ENCODE measurements at regions not wholly inside any gene's neighbourhood (a gene's known extent, or its start where the extent isn't known, plus 50 kb on each side); places are given as distances from the start of the nearest gene placed in this dataset.

DNA sequence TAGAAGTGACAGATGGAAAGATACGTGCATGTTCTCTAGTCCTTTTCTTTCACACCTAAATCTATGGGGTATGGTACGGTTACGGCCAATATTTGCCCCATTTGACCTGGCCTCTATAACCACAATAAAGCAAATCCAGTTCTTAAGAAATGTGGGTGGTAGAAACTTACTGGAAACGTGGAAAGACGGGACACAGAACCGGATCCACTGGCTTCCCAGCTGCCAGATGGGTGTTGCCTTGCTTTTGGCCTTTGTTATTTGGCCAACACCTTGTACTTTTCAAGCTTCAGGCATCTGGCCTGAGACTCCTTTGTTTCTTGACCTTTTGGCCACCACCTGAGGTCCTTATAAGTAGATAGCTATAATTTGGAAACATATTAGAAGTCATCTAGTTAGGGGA is 635.9 kb downstream of the SLC4A3 start:
- Histone ChIP-seq H3K9me3 (no peaks in the 10 kb centered on the region), H3K4me3 (no peak overlapping the region), H3K36me3 (replicated peaks) (no peaks in the 10 kb centered on the region), H3K4me1 (no peaks in the 10 kb centered on the region), H3K27me3 (ENCODE audit: low read depth) (no peaks in the 10 kb centered on the region)
- no peak for DNase-seq (ENCODE audit: low spot score in 2 of 2)
- in situ Hi-C loops (cut with MboI; ENCODE audit: low sequenced_read_pairs), result no loop called here

DNA sequence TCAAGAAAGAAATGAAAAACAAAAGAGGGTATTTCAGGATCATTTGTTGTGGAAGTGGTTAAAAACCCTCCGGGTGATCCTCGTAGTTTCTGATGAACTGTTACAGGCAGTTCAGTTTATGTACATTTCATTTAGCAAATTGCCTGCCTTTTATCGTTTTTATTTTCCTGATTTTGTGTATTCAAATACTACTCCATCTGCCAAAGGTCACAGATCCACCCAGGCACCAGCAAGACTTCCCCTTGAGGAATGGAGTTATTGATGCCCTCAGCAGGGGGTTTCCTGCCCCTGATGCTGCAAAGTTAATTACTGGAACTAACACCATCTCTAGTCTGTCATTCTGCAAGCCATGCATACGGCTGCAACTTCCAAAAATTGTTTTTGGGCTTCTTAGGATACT is 641.9 kb downstream of the SLC4A3 start:
- H3K36me3 ChIP-seq (replicated peaks), result no peaks in the 10 kb centered on the region
- DNase-seq (ENCODE audit: low spot score in 2 of 2), result no peak
- H3K4me3 ChIP-seq, result no peak overlapping the region
- H3K27me3 ChIP-seq (ENCODE audit: low read depth), result no peaks in the 10 kb centered on the region
- H3K4me1 ChIP-seq, result no peaks in the 10 kb centered on the region
- in situ Hi-C loops (cut with MboI; ENCODE audit: low sequenced_read_pairs), result no loop called here
- H3K9me3 ChIP-seq, result no peaks in the 10 kb centered on the region

DNA sequence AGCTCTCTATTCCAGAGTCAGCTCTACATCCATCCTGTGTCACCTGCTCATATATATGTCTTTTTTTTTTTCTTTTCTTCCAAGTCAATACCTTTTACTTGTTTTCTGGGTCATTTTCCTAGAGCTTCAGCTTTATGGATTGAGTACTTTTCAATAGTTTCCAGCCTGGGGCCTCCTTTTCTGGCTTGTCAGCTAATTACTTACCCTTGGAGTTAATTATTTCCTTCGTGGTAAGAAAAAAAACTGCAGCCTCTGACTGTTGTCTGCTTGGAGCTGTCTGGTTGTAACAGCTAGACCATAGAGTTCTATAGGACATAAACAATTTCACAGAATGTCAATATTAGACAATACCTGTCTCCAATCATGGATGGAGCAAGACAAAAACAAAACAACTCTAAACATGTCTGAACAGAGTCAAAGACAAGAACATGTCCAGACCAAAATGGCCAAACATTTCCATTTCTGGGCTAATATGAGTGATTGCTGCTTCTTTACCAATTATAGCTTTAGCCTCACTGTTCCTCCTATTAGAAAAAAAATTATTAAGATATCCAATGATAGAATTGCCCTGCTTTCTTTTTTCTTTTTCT is 643.1 kb downstream of the SLC4A3 start:
- Histone ChIP-seq H3K4me3 (no peak overlapping the region), H3K9me3 (no peaks in the 10 kb centered on the region), H3K36me3 (replicated peaks) (no peaks in the 10 kb centered on the region), H3K27me3 (ENCODE audit: low read depth) (no peaks in the 10 kb centered on the region), H3K4me1 (no peaks in the 10 kb centered on the region)
- in situ Hi-C loops (cut with MboI; ENCODE audit: low sequenced_read_pairs), result no loop called here
- DNase-seq (ENCODE audit: low spot score in 2 of 2), result no peak

DNA sequence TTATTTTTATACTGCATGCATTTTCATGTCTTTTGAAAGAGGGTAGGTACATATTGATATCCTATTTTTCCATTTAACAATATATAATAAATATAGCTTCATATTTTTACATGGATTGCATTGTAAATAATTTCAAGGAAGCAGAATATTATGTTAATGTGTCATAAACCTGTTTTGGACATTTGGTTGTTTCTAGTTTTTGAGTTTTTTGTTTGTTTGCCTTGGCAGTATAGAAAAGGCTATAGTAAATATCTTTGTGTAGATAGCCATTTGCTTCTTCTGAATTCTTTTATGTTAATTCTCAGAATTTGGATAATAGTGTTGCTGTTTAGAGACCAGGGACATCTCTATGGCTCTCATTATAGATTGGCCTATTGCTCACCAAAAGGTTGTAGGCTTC is 645.2 kb downstream of the SLC4A3 start:
- Histone ChIP-seq H3K27me3 (ENCODE audit: low read depth) (no peaks in the 10 kb centered on the region), H3K9me3 (no peaks in the 10 kb centered on the region), H3K4me3 (no peak overlapping the region), H3K4me1 (no peaks in the 10 kb centered on the region), H3K36me3 (replicated peaks) (no peaks in the 10 kb centered on the region)
- DNase-seq (ENCODE audit: low spot score in 2 of 2), result no peak
- in situ Hi-C loops (cut with MboI; ENCODE audit: low sequenced_read_pairs), result no loop called here

GRCh38 chr2:220273082-220273481 is 645.7 kb downstream of the SLC4A3 start:
- H3K27me3 ChIP-seq (ENCODE audit: low read depth), result no peaks in the 10 kb centered on the region
- H3K9me3 ChIP-seq, result no peaks in the 10 kb centered on the region
- H3K4me3 ChIP-seq, result no peak overlapping the region
- DNase-seq (ENCODE audit: low spot score in 2 of 2), result no peak
- no peaks in the 10 kb centered on the region for H3K36me3 ChIP-seq (replicated peaks)
- H3K4me1 ChIP-seq, result no peaks in the 10 kb centered on the region
- in situ Hi-C loops (cut with MboI; ENCODE audit: low sequenced_read_pairs), result no loop called here

GRCh38 chr2:220275454-220275853 is 648.0 kb downstream of the SLC4A3 start:
- no peaks in the 10 kb centered on the region for H3K4me1 ChIP-seq
- in situ Hi-C loops (cut with MboI; ENCODE audit: low sequenced_read_pairs), result no loop called here
- H3K9me3 ChIP-seq, result no peaks in the 10 kb centered on the region
- no peak overlapping the region for H3K4me3 ChIP-seq
- no peaks in the 10 kb centered on the region for H3K27me3 ChIP-seq (ENCODE audit: low read depth)
- no peaks in the 10 kb centered on the region for H3K36me3 ChIP-seq (replicated peaks)
- no peak for DNase-seq (ENCODE audit: low spot score in 2 of 2)

GRCh38 chr2:220276741-220277444 is 649.5 kb downstream of the SLC4A3 start:
- Histone ChIP-seq H3K36me3 (replicated peaks) (no peaks in the 10 kb centered on the region), H3K27me3 (ENCODE audit: low read depth) (no peaks in the 10 kb centered on the region), H3K4me3 (no peak overlapping the region), H3K4me1 (no peaks in the 10 kb centered on the region), H3K9me3 (no peaks in the 10 kb centered on the region)
- DNase-seq (ENCODE audit: low spot score in 2 of 2), result no peak
- in situ Hi-C loops (cut with MboI; ENCODE audit: low sequenced_read_pairs), result no loop called here

- in situ Hi-C loops (cut with MboI; ENCODE audit: low sequenced_read_pairs), result no loop called here
- H3K4me1 ChIP-seq, result no peaks in the 10 kb centered on the region
- no peaks in the 10 kb centered on the region for H3K36me3 ChIP-seq (replicated peaks)
- no peaks in the 10 kb centered on the region for H3K9me3 ChIP-seq
- H3K4me3 ChIP-seq, result no peak overlapping the region
- H3K27me3 ChIP-seq (ENCODE audit: low read depth), result no peaks in the 10 kb centered on the region
- DNase-seq (ENCODE audit: low spot score in 2 of 2), result no peak
These were observed 650.1 kb downstream of the SLC4A3 start for GRCh38 chr2:220277445-220277975.

GRCh38 chr2:220278022-220278421 is 650.6 kb downstream of the SLC4A3 start:
- Histone ChIP-seq H3K4me1 (no peaks in the 10 kb centered on the region), H3K27me3 (ENCODE audit: low read depth) (no peaks in the 10 kb centered on the region), H3K36me3 (replicated peaks) (no peaks in the 10 kb centered on the region), H3K4me3 (no peak overlapping the region), H3K9me3 (no peaks in the 10 kb centered on the region)
- in situ Hi-C loops (cut with MboI; ENCODE audit: low sequenced_read_pairs), result no loop called here
- DNase-seq (ENCODE audit: low spot score in 2 of 2), result no peak

DNA sequence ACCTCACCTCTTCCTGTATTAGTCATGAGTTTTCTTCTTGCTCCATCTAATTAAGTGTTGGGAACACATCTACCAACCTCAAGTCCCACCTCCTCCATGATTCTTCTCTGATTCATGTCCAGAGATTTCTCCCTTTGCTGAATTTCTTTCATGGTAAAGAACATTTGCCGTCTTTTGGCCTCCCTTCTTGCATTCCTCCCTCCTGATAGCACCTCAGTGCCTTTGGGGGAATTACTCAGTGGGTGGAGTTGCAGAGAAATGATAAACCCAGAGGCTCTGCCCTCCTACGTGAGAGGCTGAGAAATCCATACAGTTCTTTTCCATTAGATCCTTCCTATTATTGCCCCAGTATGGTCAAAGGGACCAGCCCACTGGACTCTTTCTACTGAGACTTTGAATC is 651.9 kb downstream of the SLC4A3 start:
- H3K4me1 ChIP-seq, result no peaks in the 10 kb centered on the region
- no peaks in the 10 kb centered on the region for H3K36me3 ChIP-seq (replicated peaks)

DNA sequence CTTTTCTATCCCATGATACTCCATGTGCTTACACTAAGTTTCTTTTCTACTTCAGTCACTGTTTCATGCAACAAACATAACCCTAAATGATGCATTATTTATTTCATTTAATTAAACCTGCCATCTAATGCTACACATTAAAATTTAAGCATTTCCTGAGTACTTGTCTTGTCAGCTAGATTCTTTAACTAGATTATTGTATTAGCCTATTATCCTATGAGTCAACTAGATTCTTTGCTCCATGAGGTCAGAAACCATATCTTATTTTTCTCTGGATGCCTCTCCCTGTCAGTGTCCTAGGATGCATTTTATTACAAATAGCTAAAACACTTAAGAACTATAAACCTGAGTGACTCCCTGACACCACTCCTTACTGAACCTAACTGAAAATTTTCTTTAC is 652.4 kb downstream of the SLC4A3 start:
- in situ Hi-C loops (cut with MboI; ENCODE audit: low sequenced_read_pairs), result no loop called here
- no peaks in the 10 kb centered on the region for H3K4me1 ChIP-seq

More for the DNA sequence above, 651.9 kb downstream of the SLC4A3 start:
- Histone ChIP-seq H3K4me3 (no peak overlapping the region), H3K9me3 (no peaks in the 10 kb centered on the region), H3K27me3 (ENCODE audit: low read depth) (no peaks in the 10 kb centered on the region)
- in situ Hi-C loops (cut with MboI; ENCODE audit: low sequenced_read_pairs), result no loop called here
- DNase-seq (ENCODE audit: low spot score in 2 of 2), result no peak

DNA sequence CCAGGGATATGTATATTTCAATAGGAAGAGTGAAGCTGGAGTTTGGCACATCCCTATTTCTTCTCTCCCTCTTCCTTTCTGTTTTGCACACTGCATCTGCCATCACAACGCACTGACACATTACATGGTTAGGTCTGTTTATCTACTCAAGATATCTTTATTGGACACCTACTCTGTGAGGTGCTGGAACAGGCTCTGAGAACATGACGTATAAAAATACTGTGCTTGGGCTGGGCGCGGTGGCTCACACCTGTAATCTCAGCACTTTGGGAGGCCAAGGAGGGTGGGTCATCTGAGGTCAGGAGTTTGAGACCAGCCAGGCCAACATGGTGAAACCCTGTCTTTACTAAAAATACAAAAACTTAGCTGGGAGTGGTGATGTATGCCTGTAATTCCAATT is 653.3 kb downstream of the SLC4A3 start:
- Histone ChIP-seq H3K4me1 (no peaks in the 10 kb centered on the region), H3K4me3 (no peak overlapping the region), H3K36me3 (replicated peaks) (no peaks in the 10 kb centered on the region), H3K27me3 (ENCODE audit: low read depth) (no peaks in the 10 kb centered on the region), H3K9me3 (no peaks in the 10 kb centered on the region)
- in situ Hi-C loops (cut with MboI; ENCODE audit: low sequenced_read_pairs), result no loop called here
- DNase-seq (ENCODE audit: low spot score in 2 of 2), result no peak

More for the DNA sequence above, 652.4 kb downstream of the SLC4A3 start:
- Histone ChIP-seq H3K27me3 (ENCODE audit: low read depth) (no peaks in the 10 kb centered on the region), H3K9me3 (no peaks in the 10 kb centered on the region), H3K36me3 (replicated peaks) (no peaks in the 10 kb centered on the region), H3K4me3 (no peak overlapping the region)
- DNase-seq (ENCODE audit: low spot score in 2 of 2), result no peak

DNA sequence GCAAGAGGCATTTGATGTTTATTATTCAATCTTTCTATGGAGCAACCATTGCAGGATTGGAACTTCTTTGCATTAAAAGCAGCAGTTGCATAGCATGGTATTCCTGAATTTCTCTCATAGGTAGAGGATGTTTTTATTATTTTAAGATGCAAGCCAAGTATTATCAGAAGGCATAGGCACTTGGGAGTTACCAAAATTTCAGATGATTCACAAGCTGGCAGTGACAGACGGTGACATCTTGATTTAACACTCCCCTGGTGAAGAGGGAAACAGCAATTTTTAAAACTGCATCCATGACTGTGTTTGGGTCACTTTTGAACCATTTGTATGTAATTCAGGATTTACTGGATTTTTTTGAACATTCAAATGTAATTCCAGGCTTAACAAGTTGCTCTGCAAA is 654.3 kb downstream of the SLC4A3 start:
- no peaks in the 10 kb centered on the region for H3K36me3 ChIP-seq (replicated peaks)
- H3K27me3 ChIP-seq (ENCODE audit: low read depth), result no peaks in the 10 kb centered on the region
- H3K9me3 ChIP-seq, result no peaks in the 10 kb centered on the region
- DNase-seq (ENCODE audit: low spot score in 2 of 2), result no peak
- in situ Hi-C loops (cut with MboI; ENCODE audit: low sequenced_read_pairs), result no loop called here
- H3K4me3 ChIP-seq, result no peak overlapping the region
- no peaks in the 10 kb centered on the region for H3K4me1 ChIP-seq

- no peaks in the 10 kb centered on the region for H3K36me3 ChIP-seq (replicated peaks)
- no peaks in the 10 kb centered on the region for H3K4me1 ChIP-seq
- no peak for DNase-seq (ENCODE audit: low spot score in 2 of 2)
- no peaks in the 10 kb centered on the region for H3K27me3 ChIP-seq (ENCODE audit: low read depth)
- in situ Hi-C loops (cut with MboI; ENCODE audit: low sequenced_read_pairs), result no loop called here
- H3K4me3 ChIP-seq, result no peak overlapping the region
- no peaks in the 10 kb centered on the region for H3K9me3 ChIP-seq
These were observed 654.8 kb downstream of the SLC4A3 start for GRCh38 chr2:220282236-220282635.

All from HAP-1 (cell line).